NCI-H2227 (cell line): ENCODE measurements at regions not wholly inside any gene's neighbourhood (a gene's known extent, or its start where the extent isn't known, plus 50 kb on each side); places are given as distances from the start of the nearest gene placed in this dataset.

Experiments
- DNase-seq: peaks from one replicate; lab custom pipeline; 2025; ENCODE audit not compliant: unreplicated experiment; lab: John Stamatoyannopoulos, UW

- DNase-seq, result no peak
Observed at GRCh38 chr11:35076201-35077100, 62.5 kb upstream of the CD44 start.

DNA sequence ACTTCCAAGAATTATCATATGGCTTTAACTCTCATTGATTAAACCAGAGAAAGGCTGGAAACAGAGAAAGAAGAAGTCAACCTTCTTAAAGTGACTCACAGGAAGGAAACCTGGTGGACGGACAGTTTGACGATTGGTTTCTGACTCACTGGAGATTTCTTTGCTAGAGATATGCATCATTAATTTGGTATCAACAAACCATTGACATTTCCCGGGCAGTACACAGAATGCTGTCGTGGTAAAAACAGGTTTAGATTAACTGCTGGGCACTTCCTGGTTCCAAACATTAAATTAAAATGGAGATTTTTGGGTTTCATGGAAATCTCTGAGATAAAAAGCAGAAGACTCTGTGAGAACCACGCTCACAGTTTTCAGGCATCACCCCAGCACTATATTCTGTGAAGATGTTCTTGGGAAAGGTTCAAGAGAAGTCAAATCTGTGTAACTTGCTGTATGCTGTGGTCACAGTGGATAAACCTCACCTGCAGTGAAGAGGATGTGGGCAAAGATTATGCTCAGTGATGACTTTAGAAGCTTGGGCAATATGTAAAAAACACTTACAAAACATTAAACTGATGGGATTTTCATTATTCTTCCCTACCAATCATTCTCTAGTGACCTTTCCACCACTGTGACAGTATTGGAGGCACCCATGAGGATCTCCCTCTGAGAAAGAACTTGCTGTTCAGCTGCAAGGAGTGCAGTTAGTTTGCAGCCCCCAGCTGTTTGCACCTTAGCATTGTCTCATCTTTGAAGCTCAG, 61.1 kb upstream of the CD44 start:
- no peak for DNase-seq

- DNase-seq, result no peak
Observed at GRCh38 chr11:35078470-35078735, 60.6 kb upstream of the CD44 start.

GRCh38 chr11:35079611-35080010, 59.4 kb upstream of the CD44 start:
- no peak for DNase-seq

DNA sequence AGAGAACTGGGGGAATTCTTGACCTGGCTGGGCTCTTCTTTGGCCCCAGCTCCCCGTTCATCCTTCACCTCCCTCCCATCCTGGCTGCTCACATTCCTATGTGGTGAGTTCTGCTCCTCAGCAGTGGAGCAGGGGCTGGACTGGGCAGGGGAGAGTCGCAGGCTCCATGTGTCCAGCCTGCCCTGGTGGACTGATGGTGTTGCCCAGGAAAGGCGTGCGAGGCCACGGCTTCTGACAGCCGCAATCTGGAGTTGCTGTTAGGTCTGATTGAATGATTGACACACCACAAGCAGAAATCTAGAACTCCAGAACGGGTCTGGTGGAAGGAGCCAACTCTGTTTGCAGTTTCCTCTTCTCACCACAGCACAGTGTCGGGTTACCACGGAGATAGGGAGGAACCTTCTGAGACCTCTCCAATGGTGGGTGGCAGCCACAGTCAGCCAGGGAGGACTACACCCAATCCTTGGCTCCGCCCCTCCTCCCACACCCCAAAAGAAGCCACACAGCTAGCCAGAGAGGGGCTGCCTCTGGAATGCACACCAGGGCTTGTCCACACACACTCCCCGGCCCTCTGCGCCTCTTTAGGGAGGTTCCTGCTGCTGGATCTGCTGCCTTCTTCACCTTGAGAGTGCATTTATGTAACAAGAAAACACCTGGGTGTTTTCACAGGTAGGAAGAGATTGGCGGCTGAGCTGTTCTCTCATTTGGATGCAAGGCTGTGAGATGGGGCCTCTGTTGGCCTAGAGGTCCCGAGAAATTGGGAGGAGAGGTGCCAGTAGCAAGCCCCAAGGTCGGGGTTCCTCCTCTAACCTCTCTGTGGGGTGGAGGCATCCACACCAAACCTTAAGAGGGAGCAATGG, 56.4 kb upstream of the CD44 start:
- no peak for DNase-seq

DNA sequence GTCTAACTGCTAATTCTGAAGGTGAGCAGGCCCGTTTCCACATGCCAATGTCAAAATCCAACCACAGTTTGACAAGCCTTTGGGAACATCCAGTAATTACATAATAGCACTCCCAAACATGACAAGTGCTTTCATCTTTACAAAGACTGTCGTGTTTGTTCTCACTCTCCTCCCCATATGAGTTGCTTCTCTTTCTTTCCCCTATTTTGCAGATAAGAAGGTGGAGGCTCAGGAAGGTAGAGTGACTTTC, 55.9 kb upstream of the CD44 start:
- DNase-seq, result no peak

- peak; percentile 58 for DNase-seq
Observed at GRCh38 chr11:35083431-35084238, 55.3 kb upstream of the CD44 start.

- no peak for DNase-seq
Observed at GRCh38 chr11:35084817-35085440, 54.0 kb upstream of the CD44 start.

DNA sequence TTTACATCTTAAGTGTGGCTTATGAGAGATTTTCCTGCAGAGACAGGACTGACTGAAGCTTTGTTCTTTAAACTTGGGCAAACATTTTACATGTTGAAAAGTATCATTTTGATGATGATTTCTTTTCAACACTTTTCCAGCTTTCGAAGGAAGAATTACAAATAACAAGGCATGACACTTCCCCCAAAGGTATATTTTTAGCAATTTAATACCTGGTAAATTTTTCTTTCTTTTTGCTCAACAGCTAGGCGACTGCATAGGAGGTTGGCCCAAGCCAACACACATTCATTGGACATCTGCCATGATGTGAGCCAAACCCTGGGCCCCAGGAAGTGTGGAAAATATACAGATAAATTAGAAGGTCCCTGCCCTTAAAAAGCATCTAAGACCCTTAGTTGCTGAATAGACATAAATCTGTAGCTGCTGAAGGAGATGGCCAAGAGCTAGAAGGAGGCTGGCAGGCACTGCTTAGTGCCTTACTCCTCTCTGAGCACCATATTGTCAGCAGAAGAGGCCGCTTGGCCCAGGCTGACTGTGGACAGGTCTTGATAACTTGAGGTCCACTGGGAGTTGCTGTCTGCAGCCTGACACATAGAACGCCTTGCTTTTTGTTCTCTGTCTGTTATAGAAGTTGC, 53.3 kb upstream of the CD44 start:
- no peak for DNase-seq

- no peak for DNase-seq
Observed at GRCh38 chr11:35087648-35088047, 51.3 kb upstream of the CD44 start.

DNA sequence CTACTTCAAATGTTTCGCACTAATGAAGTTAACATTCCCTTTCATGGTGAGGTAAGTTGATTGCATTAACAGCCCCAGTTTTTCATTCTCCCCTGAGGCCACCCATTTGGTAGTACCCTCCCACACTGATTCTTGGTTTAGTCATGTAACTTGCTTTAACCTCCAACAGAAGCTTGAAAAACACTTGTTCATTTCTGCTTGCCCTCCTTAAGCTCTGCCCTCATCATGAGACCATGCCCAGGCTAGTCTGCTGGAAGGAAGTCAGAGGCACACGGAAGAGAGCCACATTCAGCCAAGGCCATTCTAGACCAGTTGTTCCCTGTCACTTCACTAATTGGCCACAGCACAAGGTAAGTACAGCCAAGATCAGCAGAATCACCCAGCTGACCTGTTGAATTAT, 50.7 kb upstream of the CD44 start:
- DNase-seq, result no peak

DNA sequence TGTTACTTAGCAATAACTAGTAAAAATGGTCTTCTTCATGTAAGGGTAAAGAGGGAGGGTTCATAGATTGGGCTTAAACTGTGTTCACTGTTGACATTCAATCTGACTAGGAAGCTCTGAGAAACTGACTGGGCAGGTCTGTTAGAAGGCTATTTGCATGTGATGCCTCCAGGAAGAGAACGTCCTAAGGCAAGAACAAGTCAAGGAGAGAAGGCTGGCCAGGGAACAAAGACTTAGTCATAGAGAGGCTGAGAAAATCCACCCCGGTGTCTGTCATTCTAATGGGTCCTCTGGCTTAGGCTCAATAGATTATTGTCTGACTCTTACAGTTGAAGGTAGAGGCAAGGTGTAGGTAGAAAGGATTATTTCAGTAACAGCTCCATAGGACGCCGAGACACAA, 50.3 kb upstream of the CD44 start:
- DNase-seq, result no peak
